ENCODE measurements at regions not wholly inside any gene's neighbourhood (a gene's known extent, or its start where the extent isn't known, plus 50 kb on each side); places are given as distances from the start of the nearest gene placed in this dataset.

GRCh38 chrX:43508694-43509093, 147.4 kb upstream of the MAOA start:
- TF ChIP-seq CTCF (IDR thresholded peaks at IDR 0.05) (no peak), POLR2A (IDR thresholded peaks at IDR 0.05) (no peak)
